Smooth muscle cell (in vitro differentiated cells): ENCODE measurements at regions not wholly inside any gene's neighbourhood (a gene's known extent, or its start where the extent isn't known, plus 50 kb on each side); places are given as distances from the start of the nearest gene placed in this dataset.

ENCODE experiments used
- DNase-seq: peaks from one replicate; lab custom pipeline; 2025; ENCODE audit not compliant: unreplicated experiment; lab: John Stamatoyannopoulos, UW
- H2AFZ ChIP-seq: fragments of 200-600 bp; sonication (generic); 2 replicates; pipeline ENCODE4 v1.6.0; 2016; ENCODE audit warnings: antibody characterized with exemption, low read depth, mild to moderate bottlenecking
- H3F3A ChIP-seq: fragments of 200-600 bp; sonication (generic); 2 replicates; pipeline ENCODE4 v1.6.0; 2017; ENCODE audit warnings: antibody characterized with exemption, low read depth
- H3K27ac ChIP-seq: fragments of 200-600 bp; sonication (generic); 2 replicates; pipeline ENCODE4 v1.5.1; 2016; ENCODE audit warnings: low read depth, mild to moderate bottlenecking
- H3K27me3 ChIP-seq: fragments of 200-600 bp; sonication (generic); 2 replicates; pipeline ENCODE4 v1.6.1; 2016; ENCODE audit warnings: low read depth, mild to moderate bottlenecking
- H3K36me3 ChIP-seq: fragments of 200-600 bp; sonication (generic); 2 replicates; pipeline ENCODE4 v1.5.1; 2016; ENCODE audit warnings: low read depth
- H3K4me1 ChIP-seq: fragments of 200-600 bp; sonication (generic); 2 replicates; pipeline ENCODE4 v1.5.1; 2016; ENCODE audit warnings: low read depth
- H3K4me2 ChIP-seq: fragments of 200-600 bp; sonication (generic); 2 replicates; pipeline ENCODE4 v1.6.0; 2016; ENCODE audit warnings: mild to moderate bottlenecking
- H3K4me3 ChIP-seq: fragments of 200-600 bp; sonication (generic); 2 replicates; pipeline ENCODE4 v1.5.1; 2016; ENCODE audit warnings: mild to moderate bottlenecking
- H3K79me2 ChIP-seq: fragments of 200-600 bp; sonication (generic); 2 replicates; pipeline ENCODE4 v1.6.0; 2016; ENCODE audit warnings: low read depth, mild to moderate bottlenecking
- H3K9ac ChIP-seq: fragments of 200-600 bp; sonication (generic); 2 replicates; pipeline ENCODE4 v1.6.0; 2016; ENCODE audit warnings: low read depth
- H3K9me3 ChIP-seq: fragments of 200-600 bp; sonication (generic); replicated peaks from 2 replicates; pipeline ENCODE4 v1.5.1; 2016; ENCODE audit warnings: low read depth
- H4K20me1 ChIP-seq: fragments of 200-600 bp; sonication (generic); 2 replicates; pipeline ENCODE4 v1.6.0; 2016; ENCODE audit warnings: low read depth
- CTCF ChIP-seq: fragments of 200-600 bp; sonication (generic); IDR thresholded peaks from 2 replicates; pipeline ENCODE4 v1.5.1; 2017; ENCODE audit warnings: borderline replicate concordance, mild to moderate bottlenecking, antibody characterized with exemption; ENCODE audit not compliant: insufficient read depth, poor library complexity, severe bottlenecking
- WGBS: methylation state at CpG from one replicate; pipeline ENCODE4 v1.1.7; 2016; ENCODE audit warnings: low lambda C conversion rate; 5-methylcytosine and 5-hydroxymethylcytosine counted together

- TF ChIP-seq CTCF: no peak
- H3K9me3 ChIP-seq: no peaks in the 10 kb centered on the region
- no peak overlapping the region for H3K4me3 ChIP-seq
- no peaks in the 10 kb centered on the region for H3K36me3 ChIP-seq
- no peaks in the 10 kb centered on the region for H3K79me2 ChIP-seq
- H4K20me1 ChIP-seq: no peaks in the 10 kb centered on the region
- no peak overlapping the region for H2AFZ ChIP-seq
- no peak for DNase-seq
- H3K4me2 ChIP-seq: no peak overlapping the region
- no peaks in the 10 kb centered on the region for H3K4me1 ChIP-seq
- H3F3A ChIP-seq: no peaks in the 10 kb centered on the region
- H3K27me3 ChIP-seq: no peaks in the 10 kb centered on the region
- H3K9ac ChIP-seq: no peak overlapping the region
- no peak overlapping the region for H3K27ac ChIP-seq
These were observed 560.6 kb downstream of the CSNK1G3 start for GRCh38 chr5:124072570-124072969.

GRCh38 chr5:124071039-124071438, 559.1 kb downstream of the CSNK1G3 start:
- no peaks in the 10 kb centered on the region for H4K20me1 ChIP-seq
- H3K27me3 ChIP-seq: no peaks in the 10 kb centered on the region
- H2AFZ ChIP-seq: peak overlapping the region; percentile 12
- H3K27ac ChIP-seq: no peak overlapping the region
- H3K4me1 ChIP-seq: no peaks in the 10 kb centered on the region
- no peaks in the 10 kb centered on the region for H3K9me3 ChIP-seq
- no peak overlapping the region for H3K4me3 ChIP-seq
- H3K9ac ChIP-seq: no peak overlapping the region
- no peaks in the 10 kb centered on the region for H3K36me3 ChIP-seq
- H3F3A ChIP-seq: no peaks in the 10 kb centered on the region
- H3K79me2 ChIP-seq: no peaks in the 10 kb centered on the region
- DNase-seq: no peak
- 23% methylated on average over 4 of the region's 4 CpGs for WGBS
- no peak for TF ChIP-seq CTCF
- H3K4me2 ChIP-seq: peak overlapping the region; percentile 7

GRCh38 chr5:124065508-124065907, 553.5 kb downstream of the CSNK1G3 start:
- H4K20me1 ChIP-seq: no peaks in the 10 kb centered on the region
- TF ChIP-seq CTCF: no peak
- WGBS: 95% methylated on average over 2 of the region's 2 CpGs

GRCh38 chr5:124064956-124065355, 553.0 kb downstream of the CSNK1G3 start:
- 96% methylated on average over 1 of the region's 1 CpG for WGBS
- H3K4me3 ChIP-seq: no peak overlapping the region
- H3K27ac ChIP-seq: no peak overlapping the region
- DNase-seq: no peak
- no peak overlapping the region for H2AFZ ChIP-seq
- no peaks in the 10 kb centered on the region for H3K4me1 ChIP-seq
- H3K9ac ChIP-seq: no peak overlapping the region
- no peak for TF ChIP-seq CTCF
- H3K27me3 ChIP-seq: no peaks in the 10 kb centered on the region
- H3K9me3 ChIP-seq: no peaks in the 10 kb centered on the region
- no peak overlapping the region for H3K4me2 ChIP-seq
- no peaks in the 10 kb centered on the region for H3F3A ChIP-seq
- no peaks in the 10 kb centered on the region for H3K79me2 ChIP-seq
- H3K36me3 ChIP-seq: no peaks in the 10 kb centered on the region
- H4K20me1 ChIP-seq: no peaks in the 10 kb centered on the region

More at GRCh38 chr5:124065508-124065907, 553.5 kb downstream of the CSNK1G3 start:
- Histone ChIP-seq H3K27me3 (no peaks in the 10 kb centered on the region), H3K4me3 (no peak overlapping the region), H3K4me2 (no peak overlapping the region), H3K9ac (no peak overlapping the region), H3K79me2 (no peaks in the 10 kb centered on the region), H3K27ac (no peak overlapping the region), H3K36me3 (no peaks in the 10 kb centered on the region), H3F3A (no peaks in the 10 kb centered on the region), H3K9me3 (no peaks in the 10 kb centered on the region), H3K4me1 (no peaks in the 10 kb centered on the region), H2AFZ (no peak overlapping the region)
- no peak for DNase-seq
